Suprapubic skin (tissue), 4 donors: ENCODE measurements at regions not wholly inside any gene's neighbourhood (a gene's known extent, or its start where the extent isn't known, plus 50 kb on each side); places are given as distances from the start of the nearest gene placed in this dataset.

ENCODE experiments used
- CTCF ChIP-seq, 2 donors: fragments of 200-600 bp in 1 of 2; fragments of 450-650 bp in 1 of 2; sonication (generic) in 1 of 2; IDR thresholded peaks; one replicate each; pipeline ENCODE4 v1.5.1; 2016 to 2019; ENCODE audit warnings: antibody characterized with exemption in 2 of 2, mild to moderate bottlenecking in 1 of 2, moderate library complexity in 1 of 2
- EP300 ChIP-seq: sonication (generic); formaldehyde crosslinking; IDR thresholded peaks from one replicate; pipeline ENCODE4 v1.6.1; 2017; ENCODE audit warnings: antibody characterized with exemption
- POLR2A ChIP-seq, 2 donors: fragments of 450-650 bp; IDR thresholded peaks; one replicate each; pipeline ENCODE4 v1.6.1; 2017; ENCODE audit warnings: antibody characterized with exemption in 2 of 2, mild to moderate bottlenecking in 2 of 2, moderate library complexity in 2 of 2
- POLR2AphosphoS5 ChIP-seq, 3 donors: sonication (generic); formaldehyde crosslinking; IDR thresholded peaks; one replicate each; pipeline ENCODE4 v1.6.1; 2017; ENCODE audit warnings: antibody characterized with exemption in 3 of 3

- TF ChIP-seq CTCF (IDR thresholded peaks at IDR 0.05) (no peak), POLR2A (IDR thresholded peaks at IDR 0.05) (no peak), POLR2AphosphoS5 (IDR thresholded peaks at IDR 0.05) (no peak), EP300 (no peak)
Observed at GRCh38 chr6:14723535-14724086, 522.3 kb upstream of the JARID2 start.
